B cell (primary cell): ENCODE measurements at regions not wholly inside any gene's neighbourhood (a gene's known extent, or its start where the extent isn't known, plus 50 kb on each side); places are given as distances from the start of the nearest gene placed in this dataset.

Experiments
- ATAC-seq: fragments of 200-7000 bp; cut with Tn5 transposase; one replicate; pipeline ENCODE4 v1.10.0; 2021; ENCODE audit warnings: low read depth, mild to moderate bottlenecking, moderate number of reproducible peaks, moderate library complexity
- CTCF ChIA-PET: fragments of 350-600 bp; sonication (Branson Sonifier 250); formaldehyde crosslinking; loops from one replicate; lab custom pipeline; 2021; ENCODE audit warnings: antibody characterized with exemption, inconsistent platforms; lab: Charles Lee
- POLR2A ChIA-PET: fragments of 350-600 bp; sonication (Branson Sonifier 250); formaldehyde crosslinking; loops from one replicate; lab custom pipeline; 2021; ENCODE audit warnings: antibody characterized with exemption; lab: Charles Lee
- DNase-seq: peaks from one replicate; pipeline ENCODE4 v3.0.0; 2013
- H2AFZ ChIP-seq: 2 replicates; pipeline ENCODE4 v1.6.1; 2012; ENCODE audit warnings: mild to moderate bottlenecking, low read depth, low read length; ENCODE audit not compliant: insufficient read depth, poor library complexity, severe bottlenecking
- H3K27ac ChIP-seq, 2 donors: 1 replicate in 1 of 2; 2 replicates in 1 of 2; pipeline ENCODE4 v1.5.1; 2012 to 2013; ENCODE audit warnings: low read length in 2 of 2, mild to moderate bottlenecking in 2 of 2, moderate library complexity in 1 of 2
- H3K27me3 ChIP-seq, 4 experiments: fragments of 200-600 bp in 1 of 4; sonication (generic) in 1 of 4; replicated peaks in 1 of 4; 1 replicate in 2 of 4; 2 replicates in 2 of 4; pipeline versions ENCODE4 v1.6.1 to v1.7.0; 2013 to 2016; ENCODE audit warnings: low read length in 3 of 4, mild to moderate bottlenecking in 2 of 4, mixed read lengths in 1 of 4, moderate library complexity in 1 of 4; ENCODE audit not compliant: insufficient read depth in 4 of 4, control insufficient read depth in 3 of 4; ENCODE audit errors: control extremely low read depth in 1 of 4
- H3K36me3 ChIP-seq, 2 experiments: replicated peaks in 1 of 2; 1 replicate in 1 of 2; 2 replicates in 1 of 2; pipeline versions ENCODE4 v1.6.1 to v1.7.1; 2013; ENCODE audit warnings: low read length in 1 of 2; ENCODE audit not compliant: insufficient read depth in 2 of 2, control insufficient read depth in 1 of 2; ENCODE audit errors: control extremely low read depth in 1 of 2, extremely low read depth in 1 of 2
- H3K4me1 ChIP-seq, 2 donors: fragments of 200-600 bp in 1 of 2; sonication (generic) in 1 of 2; 1 replicate in 1 of 2; 2 replicates in 1 of 2; pipeline versions ENCODE4 v1.5.1 to v1.6.1; 2013 to 2017; ENCODE audit warnings: low read length in 2 of 2; ENCODE audit not compliant: control insufficient read depth in 2 of 2, insufficient read depth in 2 of 2
- H3K4me2 ChIP-seq: replicated peaks from 2 replicates; pipeline ENCODE3; 2012; ENCODE audit warnings: mild to moderate bottlenecking, low read depth, low read length; ENCODE audit not compliant: poor library complexity, severe bottlenecking
- H3K4me3 ChIP-seq, 5 experiments: fragments of 200-600 bp in 1 of 5; sonication (generic) in 1 of 5; 1 replicate in 3 of 5; 2 replicates in 2 of 5; pipeline versions ENCODE4 v1.5.1 to v1.7.0; 2011 to 2016; ENCODE audit warnings: low read length in 4 of 5, mild to moderate bottlenecking in 4 of 5, low read depth in 2 of 5, control low read depth in 1 of 5, moderate library complexity in 1 of 5; ENCODE audit not compliant: insufficient read depth in 1 of 5; ENCODE audit errors: control extremely low read depth in 1 of 5, extremely low read depth in 1 of 5
- H3K79me2 ChIP-seq: fragments of 200-600 bp; sonication (generic); one replicate; pipeline ENCODE4 v1.6.0; 2016; ENCODE audit warnings: low read length; ENCODE audit not compliant: control insufficient read depth, insufficient read depth
- H3K9ac ChIP-seq: fragments of 200-600 bp; sonication (generic); 2 replicates; pipeline ENCODE4 v1.6.1; 2017; ENCODE audit warnings: mild to moderate bottlenecking, low read length, moderate library complexity
- H3K9me3 ChIP-seq, 3 donors: one replicate each; pipeline versions ENCODE4 v1.6.1 to v1.7.1; 2013; ENCODE audit warnings: low read length in 2 of 3; ENCODE audit not compliant: control insufficient read depth in 2 of 3, insufficient read depth in 1 of 3; ENCODE audit errors: control extremely low read depth in 1 of 3
- H4K20me1 ChIP-seq: 2 replicates; pipeline ENCODE4 v1.6.0; 2012; ENCODE audit warnings: mild to moderate bottlenecking, low read length; ENCODE audit not compliant: insufficient read depth, control insufficient read depth, poor library complexity, severe bottlenecking
- H3K27ac Mint-ChIP-seq: one replicate; pipeline ENCODE4 v1.8.0; 2021; ENCODE audit warnings: mixed read lengths
- H3K27me3 Mint-ChIP-seq: one replicate; pipeline ENCODE4 v1.8.0; 2021; ENCODE audit warnings: mixed read lengths
- H3K4me1 Mint-ChIP-seq: one replicate; pipeline ENCODE4 v1.8.0; 2021; ENCODE audit warnings: mixed read lengths
- H3K4me3 Mint-ChIP-seq: one replicate; pipeline ENCODE4 v1.8.0; 2021; ENCODE audit warnings: mixed read lengths
- H3K9me3 Mint-ChIP-seq: one replicate; pipeline ENCODE4 v1.8.0; 2022; ENCODE audit warnings: mixed read lengths; ENCODE audit not compliant: insufficient read depth
- EZH2 ChIP-seq: IDR thresholded peaks from 2 replicates; pipeline ENCODE4 v1.6.1; 2012; ENCODE audit warnings: borderline replicate concordance, low read depth, mild to moderate bottlenecking, moderate library complexity, low read length; ENCODE audit not compliant: insufficient read depth, poor library complexity, severe bottlenecking
- WGBS: methylation state at CpG from one replicate; pipeline ENCODE4 v1.1.5; 2013; ENCODE audit warnings: missing lambda C conversion rate; ENCODE audit not compliant: insufficient coverage; 5-methylcytosine and 5-hydroxymethylcytosine counted together
- intact Hi-C: fragments of 100-400 bp; cut with micrococcal nuclease; formaldehyde crosslinking; loops from one replicate; pipeline ENCODE4 v1.10.0; 2022
- TF ChIP-seq, protein P1 (sequence below): fragments of 200-600 bp; IDR thresholded peaks from one replicate; pipeline ENCODE4 v1.8.0; 2022; ENCODE audit warnings: antibody characterized with exemption, mild to moderate bottlenecking

GRCh38 chr3:31288224-31288623 is 244.5 kb upstream of the STT3B start:
- no peaks in the 10 kb centered on the region for H4K20me1 ChIP-seq
- no peaks in the 10 kb centered on the region for H3K79me2 ChIP-seq
- no peak overlapping the region for H2AFZ ChIP-seq
- no peak overlapping the region for H3K4me3 ChIP-seq
- no peak overlapping the region for H3K9ac ChIP-seq
- POLR2A ChIA-PET, result no interaction called here
- no peaks in the 10 kb centered on the region for H3K36me3 ChIP-seq
- no peak for DNase-seq
- Mint-ChIP-seq H3K27ac (no peak overlapping the region), H3K9me3 (peaks cover 3% of the 10 kb centered on the region), H3K4me1 (no peaks in the 10 kb centered on the region), H3K4me3 (no peak overlapping the region), H3K27me3 (no peaks in the 10 kb centered on the region)
- ATAC-seq, result no peak
- no peaks in the 10 kb centered on the region for H3K9me3 ChIP-seq
- CTCF ChIA-PET, result interaction anchor here (1.0 kb wide), 1 partner anchor 12 kb away, joined by 3 read pairs; no protein-coding TSS in a partner anchor
- H3K4me2 ChIP-seq, result no peak overlapping the region
- H3K27ac ChIP-seq, result no peak overlapping the region
- peaks cover 0 to 3% (median 0%) of the 10 kb centered on the region in 4 experiments for H3K27me3 ChIP-seq
- no peaks in the 10 kb centered on the region for H3K4me1 ChIP-seq
- WGBS, result 93% methylated on average over 5 of the region's 9 CpGs
- TF ChIP-seq, protein P1, sequence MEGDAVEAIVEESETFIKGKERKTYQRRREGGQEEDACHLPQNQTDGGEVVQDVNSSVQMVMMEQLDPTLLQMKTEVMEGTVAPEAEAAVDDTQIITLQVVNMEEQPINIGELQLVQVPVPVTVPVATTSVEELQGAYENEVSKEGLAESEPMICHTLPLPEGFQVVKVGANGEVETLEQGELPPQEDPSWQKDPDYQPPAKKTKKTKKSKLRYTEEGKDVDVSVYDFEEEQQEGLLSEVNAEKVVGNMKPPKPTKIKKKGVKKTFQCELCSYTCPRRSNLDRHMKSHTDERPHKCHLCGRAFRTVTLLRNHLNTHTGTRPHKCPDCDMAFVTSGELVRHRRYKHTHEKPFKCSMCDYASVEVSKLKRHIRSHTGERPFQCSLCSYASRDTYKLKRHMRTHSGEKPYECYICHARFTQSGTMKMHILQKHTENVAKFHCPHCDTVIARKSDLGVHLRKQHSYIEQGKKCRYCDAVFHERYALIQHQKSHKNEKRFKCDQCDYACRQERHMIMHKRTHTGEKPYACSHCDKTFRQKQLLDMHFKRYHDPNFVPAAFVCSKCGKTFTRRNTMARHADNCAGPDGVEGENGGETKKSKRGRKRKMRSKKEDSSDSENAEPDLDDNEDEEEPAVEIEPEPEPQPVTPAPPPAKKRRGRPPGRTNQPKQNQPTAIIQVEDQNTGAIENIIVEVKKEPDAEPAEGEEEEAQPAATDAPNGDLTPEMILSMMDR, result no peak
- no peak for TF ChIP-seq EZH2
- intact Hi-C loops, result no loop called here

GRCh38 chr3:31288641-31289100 is 244.1 kb upstream of the STT3B start:
- no peaks in the 10 kb centered on the region for H3K9me3 Mint-ChIP-seq
- H3K27ac Mint-ChIP-seq, result no peak overlapping the region
- H3K9me3 ChIP-seq, result no peaks in the 10 kb centered on the region
- DNase-seq (no peak), ATAC-seq (no peak)
- H3K36me3 ChIP-seq, result no peaks in the 10 kb centered on the region
- H3K4me1 Mint-ChIP-seq, result no peaks in the 10 kb centered on the region
- H3K27me3 Mint-ChIP-seq, result no peaks in the 10 kb centered on the region
- 96% methylated on average over 4 of the region's 8 CpGs for WGBS
- H3K4me1 ChIP-seq, result no peaks in the 10 kb centered on the region
- ChIA-PET CTCF (interaction anchor here (1.0 kb wide), 1 partner anchor 12 kb away, joined by 3 read pairs; no protein-coding TSS in a partner anchor), POLR2A (no interaction called here)
- no peak overlapping the region for H3K4me3 Mint-ChIP-seq
- no peak overlapping the region for H3K27ac ChIP-seq
- no peak overlapping the region for H3K9ac ChIP-seq
- H3K27me3 ChIP-seq, result peaks cover 0 to 3% (median 0%) of the 10 kb centered on the region in 4 experiments
- TF ChIP-seq EZH2, result no peak
- TF ChIP-seq, protein P1, result no peak
- H2AFZ ChIP-seq, result no peak overlapping the region
- H4K20me1 ChIP-seq, result no peaks in the 10 kb centered on the region
- H3K79me2 ChIP-seq, result no peaks in the 10 kb centered on the region
- intact Hi-C loops, result no loop called here
- H3K4me3 ChIP-seq, result no peak overlapping the region
- H3K4me2 ChIP-seq, result no peak overlapping the region
